ENCODE measurements at regions not wholly inside any gene's neighbourhood (a gene's known extent, or its start where the extent isn't known, plus 50 kb on each side); places are given as distances from the start of the nearest gene placed in this dataset.

DNA sequence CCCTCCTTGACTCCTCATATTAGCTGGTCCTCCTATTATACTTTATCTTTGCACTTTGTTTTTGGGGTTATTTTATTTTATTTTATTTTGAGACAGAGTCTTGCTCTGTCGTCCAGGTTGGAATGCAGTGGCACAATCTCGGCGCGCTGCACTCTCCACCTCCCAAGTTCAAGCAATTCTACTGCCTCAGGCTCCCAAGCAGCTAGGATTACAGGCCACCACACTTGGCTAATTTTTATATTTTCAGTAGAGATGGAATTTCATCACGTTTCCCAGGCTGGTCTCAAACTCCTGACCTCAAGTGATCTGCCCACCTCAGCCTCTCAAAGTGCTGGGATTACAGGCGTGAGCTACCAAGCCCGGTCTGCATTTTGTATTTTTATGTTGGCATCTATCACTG lies 126.7 kb downstream of the FOXB1 start:
- no peaks in the 10 kb centered on the region for H3K4me1 ChIP-seq
- H3K9me3 ChIP-seq, result no peaks in the 10 kb centered on the region
- intact Hi-C loops (cut with DNase I; ENCODE audit: low total_unique reads), result no loop called here
- TF ChIP-seq POLR2A (IDR thresholded peaks at IDR 0.05), result no peak
- no peak for TF ChIP-seq POLR2AphosphoS5 (IDR thresholded peaks at IDR 0.05)
- TF ChIP-seq, protein P1, sequence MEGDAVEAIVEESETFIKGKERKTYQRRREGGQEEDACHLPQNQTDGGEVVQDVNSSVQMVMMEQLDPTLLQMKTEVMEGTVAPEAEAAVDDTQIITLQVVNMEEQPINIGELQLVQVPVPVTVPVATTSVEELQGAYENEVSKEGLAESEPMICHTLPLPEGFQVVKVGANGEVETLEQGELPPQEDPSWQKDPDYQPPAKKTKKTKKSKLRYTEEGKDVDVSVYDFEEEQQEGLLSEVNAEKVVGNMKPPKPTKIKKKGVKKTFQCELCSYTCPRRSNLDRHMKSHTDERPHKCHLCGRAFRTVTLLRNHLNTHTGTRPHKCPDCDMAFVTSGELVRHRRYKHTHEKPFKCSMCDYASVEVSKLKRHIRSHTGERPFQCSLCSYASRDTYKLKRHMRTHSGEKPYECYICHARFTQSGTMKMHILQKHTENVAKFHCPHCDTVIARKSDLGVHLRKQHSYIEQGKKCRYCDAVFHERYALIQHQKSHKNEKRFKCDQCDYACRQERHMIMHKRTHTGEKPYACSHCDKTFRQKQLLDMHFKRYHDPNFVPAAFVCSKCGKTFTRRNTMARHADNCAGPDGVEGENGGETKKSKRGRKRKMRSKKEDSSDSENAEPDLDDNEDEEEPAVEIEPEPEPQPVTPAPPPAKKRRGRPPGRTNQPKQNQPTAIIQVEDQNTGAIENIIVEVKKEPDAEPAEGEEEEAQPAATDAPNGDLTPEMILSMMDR (IDR thresholded peaks at IDR 0.05), result no peak
- H3K27me3 ChIP-seq, result no peaks in the 10 kb centered on the region
- H3K4me3 ChIP-seq, result no peak overlapping the region
- no peak overlapping the region for H3K27ac ChIP-seq
- H3K36me3 ChIP-seq, result no peaks in the 10 kb centered on the region
- no peak for DNase-seq (ENCODE audit: low spot score in 2 of 2)

DNA sequence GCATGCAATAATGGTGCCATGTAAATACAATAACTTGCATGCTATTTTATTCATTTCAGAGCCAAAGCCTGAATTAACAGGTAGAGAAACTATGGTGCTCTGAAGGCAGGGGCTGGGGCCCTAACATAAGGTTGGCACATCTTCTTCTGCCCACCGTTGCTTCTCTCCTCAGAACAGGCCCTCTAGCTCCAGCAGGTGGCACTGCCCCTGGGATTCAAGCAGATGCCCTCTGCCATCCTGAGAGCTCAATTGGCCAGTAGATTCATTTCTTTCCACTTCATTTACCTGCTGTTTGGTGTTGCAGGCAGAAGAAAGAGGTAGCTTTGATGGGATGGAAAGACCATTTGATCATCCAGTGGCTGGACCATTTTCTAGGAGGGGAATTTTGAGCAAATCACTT lies 130.5 kb downstream of the FOXB1 start:
- peaks cover 0 to 6% of the 10 kb centered on the region in 2 donors for H3K27me3 ChIP-seq
- no peaks in the 10 kb centered on the region for H3K9me3 ChIP-seq
- H3K27ac ChIP-seq, result no peak overlapping the region
- no peaks in the 10 kb centered on the region for H3K36me3 ChIP-seq
- TF ChIP-seq POLR2A (IDR thresholded peaks at IDR 0.05) (no peak), POLR2AphosphoS5 (IDR thresholded peaks at IDR 0.05) (no peak)
- TF ChIP-seq, protein P1 (IDR thresholded peaks at IDR 0.05), result no peak
- no peak for DNase-seq (ENCODE audit: low spot score in 2 of 2)
- intact Hi-C loops (cut with DNase I; ENCODE audit: low total_unique reads), result no loop called here
- no peaks in the 10 kb centered on the region for H3K4me1 ChIP-seq
- no peak overlapping the region for H3K4me3 ChIP-seq

DNA sequence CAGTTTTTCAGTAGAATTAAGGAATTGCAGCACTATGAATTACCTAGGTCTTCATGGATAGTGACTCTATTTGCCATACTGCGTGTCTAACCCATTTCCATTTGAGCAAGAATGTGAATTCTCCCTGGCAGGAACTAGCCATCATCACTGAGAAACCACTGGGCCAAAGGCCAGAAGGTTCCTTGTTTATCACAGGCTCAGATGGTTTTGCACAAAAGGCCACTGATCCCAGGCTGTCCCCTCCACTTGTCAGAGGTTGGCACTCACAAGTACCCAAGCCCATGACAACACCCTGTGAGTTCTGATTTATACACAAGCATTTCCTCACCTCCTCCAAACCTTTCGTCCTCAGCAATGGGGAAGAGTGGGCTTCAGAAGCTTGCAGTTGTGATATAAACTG lies 131.8 kb downstream of the FOXB1 start:
- DNase-seq (ENCODE audit: low spot score in 2 of 2), result no peak
- H3K27me3 ChIP-seq, result peaks cover 0 to 6% of the 10 kb centered on the region in 2 donors
- no peak overlapping the region for H3K27ac ChIP-seq
- intact Hi-C loops (cut with DNase I; ENCODE audit: low total_unique reads), result no loop called here
- no peaks in the 10 kb centered on the region for H3K9me3 ChIP-seq
- H3K4me3 ChIP-seq, result no peak overlapping the region
- H3K36me3 ChIP-seq, result no peaks in the 10 kb centered on the region
- TF ChIP-seq, protein P1 (IDR thresholded peaks at IDR 0.05), result no peak
- no peak for TF ChIP-seq POLR2AphosphoS5 (IDR thresholded peaks at IDR 0.05)
- no peak for TF ChIP-seq POLR2A (IDR thresholded peaks at IDR 0.05)
- H3K4me1 ChIP-seq, result no peaks in the 10 kb centered on the region

DNA sequence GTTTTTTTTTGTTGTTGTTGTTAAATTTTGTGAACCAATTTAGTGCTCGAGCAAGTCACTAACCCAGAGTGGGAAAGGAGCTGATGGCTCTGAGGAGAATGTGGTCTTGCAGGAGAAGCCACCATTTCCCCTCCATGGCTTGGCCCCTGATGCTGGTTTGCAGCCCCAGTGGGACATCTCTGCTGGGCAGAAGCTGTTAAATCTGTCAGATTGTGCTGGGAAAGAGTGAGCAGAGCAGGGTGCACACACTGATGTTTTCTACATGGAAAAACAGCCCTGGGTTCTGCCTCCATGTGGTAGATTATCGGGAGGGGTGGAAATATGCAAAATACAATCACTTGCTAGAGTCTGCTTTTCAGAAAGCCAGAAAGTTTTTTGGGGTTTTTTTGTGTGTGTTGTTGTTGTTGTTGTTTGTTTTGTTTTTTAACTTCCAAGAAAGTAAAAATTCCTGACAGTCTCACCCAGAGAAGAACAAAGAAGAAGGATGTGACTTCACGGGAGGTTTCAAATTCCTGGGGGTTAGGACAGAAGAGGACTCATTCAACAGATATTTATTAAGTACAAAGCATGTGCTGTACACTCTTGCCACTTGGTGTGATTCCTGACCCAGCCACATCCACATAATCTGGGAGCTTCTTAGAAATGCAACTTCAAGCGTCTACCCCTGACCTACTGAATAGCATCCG lies 133.7 kb downstream of the FOXB1 start:
- Histone ChIP-seq H3K9me3 (no peaks in the 10 kb centered on the region), H3K4me1 (no peaks in the 10 kb centered on the region), H3K27ac (no peak overlapping the region), H3K4me3 (no peak overlapping the region), H3K36me3 (no peaks in the 10 kb centered on the region), H3K27me3 (peaks cover 0 to 6% of the 10 kb centered on the region in 2 donors)
- intact Hi-C loops (cut with DNase I; ENCODE audit: low total_unique reads), result no loop called here
- TF ChIP-seq POLR2A (IDR thresholded peaks at IDR 0.05), result no peak
- TF ChIP-seq, protein P1 (IDR thresholded peaks at IDR 0.05), result no peak
- no peak for TF ChIP-seq POLR2AphosphoS5 (IDR thresholded peaks at IDR 0.05)
- DNase-seq (ENCODE audit: low spot score in 2 of 2), result no peak

DNA sequence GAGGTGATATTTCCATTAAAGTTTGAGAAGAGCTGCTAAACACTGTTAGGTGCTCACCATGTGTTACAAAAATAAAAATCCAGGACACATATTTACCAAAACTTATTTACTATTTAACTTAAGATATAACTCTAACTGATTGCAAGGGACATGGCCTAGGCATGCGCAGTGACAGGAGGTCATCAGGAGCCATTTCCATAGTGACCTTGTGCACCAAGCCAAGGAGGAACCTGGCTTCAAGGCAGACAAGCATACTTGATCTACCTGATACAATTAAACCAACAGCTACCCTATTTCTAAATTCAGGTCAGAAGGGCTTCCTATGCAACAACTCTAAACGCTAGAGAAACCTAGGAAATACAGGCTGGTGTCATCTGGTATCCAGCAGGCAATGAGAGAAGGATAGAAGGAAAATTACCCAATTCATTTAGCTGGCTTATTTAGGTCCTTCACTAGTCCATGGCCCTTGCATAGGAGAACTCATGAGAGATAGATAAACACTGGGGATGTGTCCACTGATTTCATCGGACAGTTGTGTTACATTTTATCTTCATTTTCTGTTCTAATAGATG lies 134.4 kb downstream of the FOXB1 start:
- Histone ChIP-seq H3K36me3 (no peaks in the 10 kb centered on the region), H3K9me3 (no peaks in the 10 kb centered on the region), H3K27me3 (peaks cover 0 to 6% of the 10 kb centered on the region in 2 donors), H3K4me3 (no peak overlapping the region), H3K27ac (no peak overlapping the region), H3K4me1 (no peaks in the 10 kb centered on the region)
- intact Hi-C loops (cut with DNase I; ENCODE audit: low total_unique reads), result no loop called here
- TF ChIP-seq POLR2AphosphoS5 (IDR thresholded peaks at IDR 0.05) (no peak), POLR2A (IDR thresholded peaks at IDR 0.05) (no peak)
- TF ChIP-seq, protein P1 (IDR thresholded peaks at IDR 0.05), result no peak
- no peak for DNase-seq (ENCODE audit: low spot score in 2 of 2)

Data from breast epithelium (tissue), 4 donors.